IMR-90 (cell line): ENCODE measurements at regions not wholly inside any gene's neighbourhood (a gene's known extent, or its start where the extent isn't known, plus 50 kb on each side); places are given as distances from the start of the nearest gene placed in this dataset.

Experiments
- ATAC-seq: fragments of 200-7000 bp; cut with Tn5 transposase; 2 replicates; pipeline ENCODE4 v1.9.1; 2020; ENCODE audit warnings: low read depth, mild to moderate bottlenecking, moderate library complexity
- BruUV-seq: library from RNA; stranded (reverse); fragments of 400-500 nt; replicated peaks from 2 replicates; lab custom pipeline; 2021; lab: Mats Ljungman, UMichigan
- CTCF ChIA-PET: fragments of 300-600 bp; formaldehyde crosslinking; extraction: SDS; loops from one replicate; lab custom pipeline; 2021; ENCODE audit warnings: antibody characterized with exemption; lab: Yijun Ruan, JAX
- POLR2A ChIA-PET: fragments of 300-600 bp; sonication (Branson Sonifier 250); formaldehyde crosslinking; loops from one replicate; lab custom pipeline; 2022; ENCODE audit warnings: antibody characterized with exemption; ENCODE audit not compliant: unreplicated experiment; lab: Charles Lee
- DNase-seq: peaks from one replicate; pipeline ENCODE4 v3.0.0; 2013
- H2AFZ ChIP-seq: replicated peaks from 2 replicates; pipeline ENCODE3; 2013; ENCODE audit warnings: low read length, mild to moderate bottlenecking; ENCODE audit not compliant: poor library complexity
- H2AK5ac ChIP-seq: 2 replicates; pipeline ENCODE4 v1.6.1; 2013; ENCODE audit warnings: low read depth, low read length, inconsistent platforms
- H2AK9ac ChIP-seq: replicated peaks from 2 replicates; pipeline ENCODE3; 2013; ENCODE audit warnings: mild to moderate bottlenecking, low read depth, low read length, moderate library complexity; ENCODE audit not compliant: poor library complexity
- H2BK120ac ChIP-seq: 2 replicates; pipeline ENCODE4 v1.6.1; 2013; ENCODE audit warnings: low read depth, low read length, inconsistent platforms
- H2BK15ac ChIP-seq: 3 replicates; pipeline ENCODE4 v1.6.1; 2013; ENCODE audit warnings: low read depth, low read length, inconsistent platforms
- H2BK20ac ChIP-seq: 2 replicates; pipeline ENCODE4 v1.6.1; 2013; ENCODE audit warnings: low read depth, mild to moderate bottlenecking, inconsistent platforms, low read length, moderate library complexity
- H2BK5ac ChIP-seq: 2 replicates; pipeline ENCODE4 v1.6.1; 2013; ENCODE audit warnings: mild to moderate bottlenecking, low read depth, low read length, inconsistent platforms; ENCODE audit not compliant: poor library complexity, severe bottlenecking
- H3K14ac ChIP-seq: replicated peaks from 2 replicates; pipeline ENCODE4 v1.6.1; 2013; ENCODE audit warnings: low read depth, low read length, inconsistent platforms
- H3K18ac ChIP-seq: 2 replicates; pipeline ENCODE4 v1.6.1; 2013; ENCODE audit warnings: low read depth, low read length, control low read depth
- H3K23ac ChIP-seq: 2 replicates; pipeline ENCODE4 v1.6.1; 2013; ENCODE audit warnings: low read depth, low read length, inconsistent platforms
- H3K27ac ChIP-seq: 2 replicates; pipeline ENCODE4 v1.5.1; 2013; ENCODE audit warnings: mild to moderate bottlenecking, control low read depth, low read length; ENCODE audit not compliant: insufficient read depth
- H3K27me3 ChIP-seq: 2 replicates; pipeline ENCODE4 v1.6.1; 2013; ENCODE audit warnings: low read length; ENCODE audit not compliant: control insufficient read depth, insufficient read depth
- H3K36me3 ChIP-seq: 2 replicates; pipeline ENCODE4 v1.6.1; 2013; ENCODE audit warnings: low read length, mixed read lengths; ENCODE audit not compliant: control insufficient read depth, insufficient read depth
- H3K4ac ChIP-seq: 2 replicates; pipeline ENCODE4 v1.6.1; 2013; ENCODE audit warnings: low read depth, low read length, inconsistent platforms
- H3K4me1 ChIP-seq: 2 replicates; pipeline ENCODE4 v1.6.1; 2013; ENCODE audit warnings: low read length, mixed read lengths; ENCODE audit not compliant: control insufficient read depth, insufficient read depth
- H3K4me2 ChIP-seq: 2 replicates; pipeline ENCODE4 v1.6.1; 2013; ENCODE audit warnings: low read depth, mild to moderate bottlenecking, control low read depth, low read length, moderate library complexity
- H3K4me3 ChIP-seq: 2 replicates; pipeline ENCODE4 v1.5.1; 2013; ENCODE audit warnings: low read depth, mild to moderate bottlenecking, control low read depth, low read length, moderate library complexity; ENCODE audit not compliant: insufficient read depth
- H3K56ac ChIP-seq: 2 replicates; pipeline ENCODE4 v1.6.1; 2013; ENCODE audit warnings: low read length, inconsistent platforms; ENCODE audit not compliant: insufficient read depth; ENCODE audit errors: extremely low read depth
- H3K79me1 ChIP-seq, 2 experiments: 2 replicates each; pipeline ENCODE4 v1.6.1; 2013; ENCODE audit warnings: low read length in 2 of 2, inconsistent platforms in 1 of 2, low read depth in 1 of 2
- H3K9ac ChIP-seq: 2 replicates; pipeline ENCODE4 v1.6.1; 2013; ENCODE audit warnings: low read depth, low read length, control low read depth
- H3K9me1 ChIP-seq: 2 replicates; pipeline ENCODE4 v1.6.1; 2013; ENCODE audit warnings: low read length, inconsistent platforms; ENCODE audit not compliant: insufficient read depth
- H3K9me3 ChIP-seq: 2 replicates; pipeline ENCODE4 v1.6.1; 2013; ENCODE audit warnings: low read length; ENCODE audit not compliant: control insufficient read depth, insufficient read depth
- H4K20me1 ChIP-seq: 2 replicates; pipeline ENCODE4 v1.6.1; 2013; ENCODE audit warnings: low read length, inconsistent platforms; ENCODE audit not compliant: insufficient read depth
- H4K5ac ChIP-seq: 2 replicates; pipeline ENCODE4 v1.6.1; 2013; ENCODE audit warnings: mild to moderate bottlenecking, low read depth, low read length, control low read depth
- H4K8ac ChIP-seq, 2 experiments: 2 replicates each; pipeline ENCODE4 v1.6.1; 2013; ENCODE audit warnings: low read depth in 2 of 2, low read length in 2 of 2, control low read depth in 1 of 2, inconsistent platforms in 1 of 2
- H4K91ac ChIP-seq: 2 replicates; pipeline ENCODE4 v1.6.1; 2013; ENCODE audit warnings: low read depth, low read length, inconsistent platforms; ENCODE audit not compliant: insufficient read depth
- CHD1 ChIP-seq: IDR thresholded peaks from 2 replicates; pipeline ENCODE4 v1.6.1; 2012; ENCODE audit warnings: low read depth, low read length, improper control_type of control experiment
- MAFK ChIP-seq: IDR thresholded peaks from 2 replicates; pipeline ENCODE4 v1.6.1; 2012; ENCODE audit warnings: low read depth, low read length, improper control_type of control experiment
- WGBS, 2 experiments: methylation state at CpG; one replicate each; pipeline versions ENCODE4 v1.1.5 to v1.1.7; 2013; ENCODE audit warnings: missing lambda C conversion rate in 2 of 2; ENCODE audit not compliant: insufficient read length in 1 of 2; ENCODE audit errors: extremely low coverage in 2 of 2; 5-methylcytosine and 5-hydroxymethylcytosine counted together
- dilution Hi-C: fragments of 300-500 bp; cut with HindIII; formaldehyde crosslinking; loops from one replicate; pipeline ENCODE4 v1.14.3; 2018; ENCODE audit warnings: low sequenced_read_pairs; ENCODE audit not compliant: unreplicated experiment
- in situ Hi-C: fragments of 300-500 bp; cut with MboI; formaldehyde crosslinking; loops from 3 replicates; pipeline ENCODE4 v1.14.3; 2019; ENCODE audit warnings: low sequenced_read_pairs, inconsistent platforms, mixed read lengths
- intact Hi-C: fragments of 100-400 bp; cut with micrococcal nuclease; formaldehyde crosslinking; loops from 2 replicates; pipeline ENCODE4 v1.10.0; 2022
- TF ChIP-seq, protein P1 (sequence below): conservative IDR thresholded peaks from 2 replicates; pipeline ENCODE4 v1.5.1; 2012; ENCODE audit warnings: mild to moderate bottlenecking, low read depth, low read length, improper control_type of control experiment

DNA sequence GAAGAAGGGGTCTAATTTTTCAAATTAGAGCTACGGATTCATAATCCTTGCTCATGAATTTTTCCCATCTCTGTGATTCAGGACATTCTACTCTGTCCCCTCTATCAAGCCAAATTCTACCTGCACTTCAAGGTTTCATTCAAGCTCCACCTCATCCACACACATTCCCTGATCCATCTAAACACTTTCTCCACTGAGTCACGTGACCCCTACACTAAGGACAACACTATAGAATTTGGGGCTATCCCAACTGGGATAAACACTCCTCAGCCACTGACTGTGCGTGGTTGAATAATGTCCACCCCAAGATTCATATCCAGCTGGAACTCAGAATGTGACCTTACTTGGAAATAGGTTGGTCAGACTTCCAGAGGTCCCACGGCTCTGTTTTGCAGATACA is 159.9 kb upstream of the ACVR2A start:
- ATAC-seq (no peak), DNase-seq (no peak)
- Histone ChIP-seq H2BK15ac (no peak overlapping the region), H3K36me3 (no peaks in the 10 kb centered on the region), H2BK120ac (no peak overlapping the region), H3K9me1 (no peaks in the 10 kb centered on the region), H4K91ac (no peak overlapping the region), H4K20me1 (no peaks in the 10 kb centered on the region), H3K79me1 (no peaks in the 10 kb centered on the region), H3K14ac (no peak overlapping the region), H3K9ac (no peak overlapping the region), H3K27me3 (no peaks in the 10 kb centered on the region), H2AFZ (no peak overlapping the region), H3K18ac (no peak overlapping the region), H4K5ac (no peak overlapping the region), H2AK9ac (no peak overlapping the region), H2AK5ac (no peak overlapping the region), H4K8ac (no peak overlapping the region), H3K9me3 (no peaks in the 10 kb centered on the region), H3K4me3 (no peak overlapping the region), H3K23ac (no peak overlapping the region), H2BK20ac (no peak overlapping the region), H3K4ac (no peak overlapping the region), H3K4me2 (no peak overlapping the region), H3K27ac (no peak overlapping the region), H2BK5ac (no peak overlapping the region), H3K56ac (no peak overlapping the region), H3K4me1 (peaks cover under 1% of the 10 kb centered on the region; the same call in 1 of the 2 replicates)
- CTCF ChIA-PET, result no interaction called here
- no peak for TF ChIP-seq MAFK
- TF ChIP-seq CHD1, result no peak
- TF ChIP-seq, protein P1, sequence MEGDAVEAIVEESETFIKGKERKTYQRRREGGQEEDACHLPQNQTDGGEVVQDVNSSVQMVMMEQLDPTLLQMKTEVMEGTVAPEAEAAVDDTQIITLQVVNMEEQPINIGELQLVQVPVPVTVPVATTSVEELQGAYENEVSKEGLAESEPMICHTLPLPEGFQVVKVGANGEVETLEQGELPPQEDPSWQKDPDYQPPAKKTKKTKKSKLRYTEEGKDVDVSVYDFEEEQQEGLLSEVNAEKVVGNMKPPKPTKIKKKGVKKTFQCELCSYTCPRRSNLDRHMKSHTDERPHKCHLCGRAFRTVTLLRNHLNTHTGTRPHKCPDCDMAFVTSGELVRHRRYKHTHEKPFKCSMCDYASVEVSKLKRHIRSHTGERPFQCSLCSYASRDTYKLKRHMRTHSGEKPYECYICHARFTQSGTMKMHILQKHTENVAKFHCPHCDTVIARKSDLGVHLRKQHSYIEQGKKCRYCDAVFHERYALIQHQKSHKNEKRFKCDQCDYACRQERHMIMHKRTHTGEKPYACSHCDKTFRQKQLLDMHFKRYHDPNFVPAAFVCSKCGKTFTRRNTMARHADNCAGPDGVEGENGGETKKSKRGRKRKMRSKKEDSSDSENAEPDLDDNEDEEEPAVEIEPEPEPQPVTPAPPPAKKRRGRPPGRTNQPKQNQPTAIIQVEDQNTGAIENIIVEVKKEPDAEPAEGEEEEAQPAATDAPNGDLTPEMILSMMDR, result no peak
- WGBS, 2 experiments, result no CpG with 5 or more reads among the region's 4 CpGs
- no TSS peak for BruUV-seq
- dilution Hi-C loops (no loop called here), in situ Hi-C loops (no loop called here), intact Hi-C loops (no loop called here)
- POLR2A ChIA-PET, result no interaction called here
